ENCODE measurements at regions not wholly inside any gene's neighbourhood (a gene's known extent, or its start where the extent isn't known, plus 50 kb on each side); places are given as distances from the start of the nearest gene placed in this dataset.

- TF ChIP-seq CTCF (IDR thresholded peaks at IDR 0.05; ENCODE audit: low read depth, low read length): no peak
- H3K4me3 ChIP-seq (ENCODE audit: low read depth, low read length): no peak overlapping the region
These were observed 294.5 kb downstream of the RRAGC start for GRCh38 chr1:38565020-38565491.

GRCh38 chr1:38563942-38564735 lies 295.4 kb downstream of the RRAGC start:
- no peak overlapping the region for H3K4me3 ChIP-seq (ENCODE audit: low read depth, low read length)
- TF ChIP-seq CTCF (IDR thresholded peaks at IDR 0.05; ENCODE audit: low read depth, low read length): no peak

GRCh38 chr1:38561725-38562124 lies 297.8 kb downstream of the RRAGC start:
- TF ChIP-seq CTCF (IDR thresholded peaks at IDR 0.05; ENCODE audit: low read depth, low read length): no peak
- H3K4me3 ChIP-seq (ENCODE audit: low read depth, low read length): no peak overlapping the region

DNA sequence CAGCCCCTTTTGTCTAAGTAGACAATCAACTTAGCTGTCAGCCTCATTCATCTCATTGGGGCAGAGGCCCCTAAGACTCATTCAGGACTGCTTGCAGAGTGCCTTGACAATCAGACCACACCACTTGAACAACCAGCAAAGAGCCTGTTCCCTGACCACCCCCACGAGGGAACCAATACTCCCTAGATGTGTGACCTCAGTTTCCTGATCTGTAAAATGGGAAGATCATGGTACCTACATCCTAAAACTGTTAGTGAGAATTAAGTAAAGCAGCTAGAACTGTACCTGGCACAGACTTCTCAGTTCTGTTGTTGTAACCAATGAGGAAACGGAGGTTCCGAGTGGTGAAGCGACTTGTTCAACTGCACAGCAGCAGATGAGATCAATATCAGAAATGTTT lies 298.5 kb downstream of the RRAGC start:
- TF ChIP-seq CTCF (IDR thresholded peaks at IDR 0.05; ENCODE audit: low read depth, low read length): no peak
- H3K4me3 ChIP-seq (ENCODE audit: low read depth, low read length): no peak overlapping the region

DNA sequence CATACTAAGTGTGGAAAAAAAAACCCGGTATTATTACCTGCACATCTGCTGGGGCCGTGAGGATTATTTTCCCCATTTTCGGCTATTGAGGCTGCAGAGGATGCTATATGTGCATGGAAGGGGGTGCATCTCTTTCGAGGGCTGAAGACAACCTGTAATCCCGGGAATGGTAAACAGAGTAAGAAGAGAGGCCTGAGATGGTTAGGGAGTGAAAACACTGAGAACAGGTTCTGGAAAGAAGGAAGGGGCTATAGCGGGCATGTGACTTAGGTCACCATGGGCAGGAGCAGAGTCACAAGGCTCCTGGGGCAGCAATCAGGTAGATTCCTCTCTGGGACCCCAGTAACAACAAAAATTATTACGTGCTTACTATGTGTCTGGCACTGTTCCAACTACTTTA lies 299.1 kb downstream of the RRAGC start:
- no peak overlapping the region for H3K4me3 ChIP-seq (ENCODE audit: low read depth, low read length)
- no peak for TF ChIP-seq CTCF (IDR thresholded peaks at IDR 0.05; ENCODE audit: low read depth, low read length)

GRCh38 chr1:38559446-38560165 lies 300.0 kb downstream of the RRAGC start:
- H3K4me3 ChIP-seq (ENCODE audit: low read depth, low read length): no peak overlapping the region
- no peak for TF ChIP-seq CTCF (IDR thresholded peaks at IDR 0.05; ENCODE audit: low read depth, low read length)

Data from WI38 (cell line).